Activated naive CD8-positive, alpha-beta T cell treated with anti-CD3 and anti-CD28 coated beads for 36 hours (primary cell): ENCODE measurements at regions not wholly inside any gene's neighbourhood (a gene's known extent, or its start where the extent isn't known, plus 50 kb on each side); places are given as distances from the start of the nearest gene placed in this dataset.

Source experiments
- DNase-seq: peaks from one replicate; pipeline ENCODE4 v3.0.0; 2021
- H3K27ac Mint-ChIP-seq: one replicate; pipeline ENCODE4 v1.8.0; 2022; ENCODE audit warnings: mild to moderate bottlenecking, moderate library complexity, mixed read lengths
- H3K27me3 Mint-ChIP-seq: one replicate; pipeline ENCODE4 v1.8.0; 2022; ENCODE audit warnings: mild to moderate bottlenecking, mixed read lengths
- H3K36me3 Mint-ChIP-seq: one replicate; pipeline ENCODE4 v1.8.0; 2021; ENCODE audit warnings: mild to moderate bottlenecking, mixed read lengths
- H3K4me1 Mint-ChIP-seq: one replicate; pipeline ENCODE4 v1.8.0; 2021; ENCODE audit warnings: mixed read lengths
- H3K4me3 Mint-ChIP-seq: one replicate; pipeline ENCODE4 v1.8.0; 2022; ENCODE audit warnings: mild to moderate bottlenecking, moderate library complexity, mixed read lengths
- H3K9me3 Mint-ChIP-seq: one replicate; pipeline ENCODE4 v1.8.0; 2022; ENCODE audit warnings: mixed read lengths

GRCh38 chr1:37234941-37235418 is 200.7 kb upstream of the GRIK3 start:
- no peaks in the 10 kb centered on the region for H3K36me3 Mint-ChIP-seq
- no peak for DNase-seq
- H3K4me1 Mint-ChIP-seq: no peaks in the 10 kb centered on the region
- H3K9me3 Mint-ChIP-seq: no peaks in the 10 kb centered on the region
- no peak overlapping the region for H3K4me3 Mint-ChIP-seq
- no peak overlapping the region for H3K27ac Mint-ChIP-seq
- H3K27me3 Mint-ChIP-seq: peaks cover 39% of the 10 kb centered on the region

GRCh38 chr1:37237948-37238347 is 203.6 kb upstream of the GRIK3 start:
- H3K4me1 Mint-ChIP-seq: no peaks in the 10 kb centered on the region
- peaks cover 41% of the 10 kb centered on the region for H3K27me3 Mint-ChIP-seq
- H3K36me3 Mint-ChIP-seq: no peaks in the 10 kb centered on the region
- no peak for DNase-seq
- H3K27ac Mint-ChIP-seq: no peak overlapping the region
- no peak overlapping the region for H3K4me3 Mint-ChIP-seq
- no peaks in the 10 kb centered on the region for H3K9me3 Mint-ChIP-seq

GRCh38 chr1:37238364-37239224 is 204.3 kb upstream of the GRIK3 start:
- Mint-ChIP-seq H3K27me3 (peaks cover 37% of the 10 kb centered on the region), H3K36me3 (no peaks in the 10 kb centered on the region), H3K27ac (no peak overlapping the region), H3K4me1 (no peaks in the 10 kb centered on the region), H3K4me3 (no peak overlapping the region), H3K9me3 (no peaks in the 10 kb centered on the region)
- DNase-seq: no peak

- H3K4me1 Mint-ChIP-seq: no peaks in the 10 kb centered on the region
- H3K27ac Mint-ChIP-seq: no peak overlapping the region
- no peaks in the 10 kb centered on the region for H3K36me3 Mint-ChIP-seq
- no peaks in the 10 kb centered on the region for H3K9me3 Mint-ChIP-seq
- no peak overlapping the region for H3K4me3 Mint-ChIP-seq
- H3K27me3 Mint-ChIP-seq: peaks cover 38% of the 10 kb centered on the region
- no peak for DNase-seq
Measured at GRCh38 chr1:37239225-37239740, 205.0 kb upstream of the GRIK3 start.

GRCh38 chr1:37240897-37241296 is 206.6 kb upstream of the GRIK3 start:
- no peak for DNase-seq
- H3K4me3 Mint-ChIP-seq: no peak overlapping the region
- no peaks in the 10 kb centered on the region for H3K36me3 Mint-ChIP-seq
- no peaks in the 10 kb centered on the region for H3K4me1 Mint-ChIP-seq
- H3K27me3 Mint-ChIP-seq: peaks cover 28% of the 10 kb centered on the region
- no peaks in the 10 kb centered on the region for H3K9me3 Mint-ChIP-seq
- H3K27ac Mint-ChIP-seq: no peak overlapping the region

GRCh38 chr1:37242501-37242900 is 208.2 kb upstream of the GRIK3 start:
- Mint-ChIP-seq H3K36me3 (no peaks in the 10 kb centered on the region), H3K9me3 (no peaks in the 10 kb centered on the region), H3K27me3 (peaks cover 21% of the 10 kb centered on the region), H3K4me3 (no peak overlapping the region), H3K4me1 (no peaks in the 10 kb centered on the region), H3K27ac (no peak overlapping the region)
- no peak for DNase-seq

- no peak overlapping the region for H3K27ac Mint-ChIP-seq
- no peaks in the 10 kb centered on the region for H3K9me3 Mint-ChIP-seq
- H3K36me3 Mint-ChIP-seq: no peaks in the 10 kb centered on the region
- no peak overlapping the region for H3K4me3 Mint-ChIP-seq
- no peaks in the 10 kb centered on the region for H3K4me1 Mint-ChIP-seq
- H3K27me3 Mint-ChIP-seq: peaks cover 21% of the 10 kb centered on the region
- no peak for DNase-seq
Measured at GRCh38 chr1:37243368-37244082, 209.2 kb upstream of the GRIK3 start.

GRCh38 chr1:37244083-37244480 is 209.8 kb upstream of the GRIK3 start:
- no peak for DNase-seq
- Mint-ChIP-seq H3K36me3 (no peaks in the 10 kb centered on the region), H3K27ac (no peak overlapping the region), H3K4me1 (no peaks in the 10 kb centered on the region), H3K27me3 (peaks cover 20% of the 10 kb centered on the region), H3K9me3 (no peaks in the 10 kb centered on the region), H3K4me3 (no peak overlapping the region)

GRCh38 chr1:37244815-37245214 is 210.5 kb upstream of the GRIK3 start:
- Mint-ChIP-seq H3K27me3 (peaks cover 13% of the 10 kb centered on the region), H3K4me3 (no peak overlapping the region), H3K27ac (no peak overlapping the region), H3K36me3 (no peaks in the 10 kb centered on the region), H3K9me3 (no peaks in the 10 kb centered on the region), H3K4me1 (no peaks in the 10 kb centered on the region)
- DNase-seq: no peak

GRCh38 chr1:37246631-37247030 is 212.3 kb upstream of the GRIK3 start:
- H3K27ac Mint-ChIP-seq: no peak overlapping the region
- H3K27me3 Mint-ChIP-seq: peaks cover 4% of the 10 kb centered on the region
- H3K9me3 Mint-ChIP-seq: no peaks in the 10 kb centered on the region
- H3K4me3 Mint-ChIP-seq: no peak overlapping the region
- no peak for DNase-seq
- H3K4me1 Mint-ChIP-seq: no peaks in the 10 kb centered on the region
- H3K36me3 Mint-ChIP-seq: no peaks in the 10 kb centered on the region

- Mint-ChIP-seq H3K27me3 (peaks cover 8% of the 10 kb centered on the region), H3K27ac (no peak overlapping the region)
Measured at GRCh38 chr1:37250371-37250770, 216.1 kb upstream of the GRIK3 start.

GRCh38 chr1:37255136-37255795 is 219.1 kb upstream of the ZC3H12A start:
- no peaks in the 10 kb centered on the region for H3K36me3 Mint-ChIP-seq
- no peaks in the 10 kb centered on the region for H3K9me3 Mint-ChIP-seq
- H3K27me3 Mint-ChIP-seq: peaks cover 33% of the 10 kb centered on the region
- H3K4me3 Mint-ChIP-seq: no peak overlapping the region
- H3K4me1 Mint-ChIP-seq: no peaks in the 10 kb centered on the region
- peak; percentile 7 for DNase-seq
- H3K27ac Mint-ChIP-seq: no peak overlapping the region

More at GRCh38 chr1:37250371-37250770, 216.1 kb upstream of the GRIK3 start:
- Mint-ChIP-seq H3K4me3 (no peak overlapping the region), H3K36me3 (no peaks in the 10 kb centered on the region), H3K4me1 (no peaks in the 10 kb centered on the region), H3K9me3 (no peaks in the 10 kb centered on the region)
- DNase-seq: no peak

GRCh38 chr1:37255868-37256267 is 218.5 kb upstream of the ZC3H12A start:
- Mint-ChIP-seq H3K4me1 (no peaks in the 10 kb centered on the region), H3K27me3 (peaks cover 33% of the 10 kb centered on the region), H3K27ac (no peak overlapping the region), H3K4me3 (no peak overlapping the region), H3K36me3 (no peaks in the 10 kb centered on the region), H3K9me3 (no peaks in the 10 kb centered on the region)
- DNase-seq: no peak

- Mint-ChIP-seq H3K36me3 (no peaks in the 10 kb centered on the region), H3K27me3 (peaks cover 41% of the 10 kb centered on the region), H3K4me1 (no peaks in the 10 kb centered on the region), H3K9me3 (no peaks in the 10 kb centered on the region), H3K27ac (no peak overlapping the region), H3K4me3 (no peak overlapping the region)
- DNase-seq: no peak
Measured at GRCh38 chr1:37257646-37258045, 216.7 kb upstream of the ZC3H12A start.

GRCh38 chr1:37258068-37258467 is 216.3 kb upstream of the ZC3H12A start:
- Mint-ChIP-seq H3K4me3 (no peak overlapping the region), H3K27me3 (peaks cover 41% of the 10 kb centered on the region), H3K4me1 (no peaks in the 10 kb centered on the region), H3K9me3 (no peaks in the 10 kb centered on the region), H3K27ac (no peak overlapping the region), H3K36me3 (no peaks in the 10 kb centered on the region)
- no peak for DNase-seq
